Epithelial cell of proximal tubule (primary cell): ENCODE measurements at regions not wholly inside any gene's neighbourhood (a gene's known extent, or its start where the extent isn't known, plus 50 kb on each side); places are given as distances from the start of the nearest gene placed in this dataset.

Experiments
- DNase-seq: peaks from one replicate; pipeline ENCODE4 v3.0.0-alpha.2; 2011; ENCODE audit warnings: low read depth
- H3K4me3 ChIP-seq: 2 replicates; pipeline ENCODE4 v1.5.1; 2011; ENCODE audit warnings: low read depth, mild to moderate bottlenecking, low read length
- CTCF ChIP-seq: conservative IDR thresholded peaks from 2 replicates; pipeline ENCODE4 v1.5.1; 2012; ENCODE audit warnings: low read depth, mild to moderate bottlenecking, low read length

- TF ChIP-seq CTCF: no peak
- no peak overlapping the region for H3K4me3 ChIP-seq
- no peak for DNase-seq
These were observed 922.2 kb downstream of the SORCS1 start for GRCh38 chr10:106242301-106242700.

- no peak for DNase-seq
- no peak overlapping the region for H3K4me3 ChIP-seq
- TF ChIP-seq CTCF: no peak
These were observed 937.7 kb downstream of the SORCS1 start for GRCh38 chr10:106226828-106227227.

- no peak for TF ChIP-seq CTCF
- no peak overlapping the region for H3K4me3 ChIP-seq
- no peak for DNase-seq
These were observed 938.4 kb downstream of the SORCS1 start for GRCh38 chr10:106226142-106226541.

- no peak overlapping the region for H3K4me3 ChIP-seq
- TF ChIP-seq CTCF: no peak
- no peak for DNase-seq
These were observed 939.8 kb downstream of the SORCS1 start for GRCh38 chr10:106224676-106225075.

- no peak for TF ChIP-seq CTCF
- no peak for DNase-seq
These were observed 946.9 kb downstream of the SORCS1 start for GRCh38 chr10:106217627-106218026.

GRCh38 chr10:106216085-106216484, 948.4 kb downstream of the SORCS1 start:
- TF ChIP-seq CTCF: no peak
- H3K4me3 ChIP-seq: no peak overlapping the region
- no peak for DNase-seq

More at GRCh38 chr10:106217627-106218026, 946.9 kb downstream of the SORCS1 start:
- H3K4me3 ChIP-seq: no peak overlapping the region

- H3K4me3 ChIP-seq: no peak overlapping the region
- no peak for TF ChIP-seq CTCF
- DNase-seq: no peak
These were observed 950.3 kb downstream of the SORCS1 start for GRCh38 chr10:106214243-106214642.
